A549 (cell line): ENCODE measurements at regions not wholly inside any gene's neighbourhood (a gene's known extent, or its start where the extent isn't known, plus 50 kb on each side); places are given as distances from the start of the nearest gene placed in this dataset.

Experiments used
- ATAC-seq, 2 experiments: fragments of 200-7000 bp in 1 of 2; fragments of >200 bp in 1 of 2; cut with Nextera tagmentation in 1 of 2; cut with Tn5 transposase in 1 of 2; 3 replicates each; pipeline versions ENCODE4 v1.8.0 to v1.9.1; 2018 to 2020; ENCODE audit warnings: mild to moderate bottlenecking in 1 of 2, moderate library complexity in 1 of 2
- CTCF ChIA-PET: fragments of 300-600 bp; sonication (Branson Sonifier 250); formaldehyde crosslinking; extraction: SDS; loops from one replicate; lab custom pipeline; 2021; ENCODE audit warnings: antibody characterized with exemption, inconsistent platforms; lab: Yijun Ruan, JAX
- POLR2A ChIA-PET: fragments of 350-600 bp; formaldehyde crosslinking; extraction: SDS; loops from one replicate; lab custom pipeline; 2021; ENCODE audit warnings: antibody characterized with exemption, inconsistent platforms; lab: Yijun Ruan, JAX
- DNase-seq, 2 experiments: peaks; one replicate each; pipeline versions ENCODE4 v3.0.0 to v3.0.0-alpha.2; 2011 to 2016; ENCODE audit warnings: low read depth in 1 of 2, low spot score in 1 of 2
- FAIRE-seq: peaks from 2 replicates; lab custom pipeline; 2011; peaks lifted over from hg19 to GRCh38; lab: Jason Lieb, UNC
- H3K27ac ChIP-seq, 2 experiments: fragments of >200 bp; sonication (Bioruptor Twin); formaldehyde crosslinking; 3 replicates each; pipeline ENCODE4 v1.5.1; 2016 to 2017
- H3K4me1 ChIP-seq: fragments of >200 bp; sonication (Bioruptor Twin); formaldehyde crosslinking; 3 replicates; pipeline ENCODE4 v1.6.1; 2016
- H3K4me2 ChIP-seq: fragments of >200 bp; sonication (Bioruptor Twin); formaldehyde crosslinking; 3 replicates; pipeline ENCODE4 v1.6.1; 2016
- H3K4me3 ChIP-seq: fragments of >200 bp; sonication (Bioruptor Twin); formaldehyde crosslinking; 3 replicates; pipeline ENCODE4 v1.5.1; 2016
- H3K9me3 ChIP-seq: fragments of >200 bp; sonication (Bioruptor Twin); formaldehyde crosslinking; 3 replicates; pipeline ENCODE4 v1.6.1; 2016
- CBX2 ChIP-seq: fragments of 200-600 bp; sonication (generic); IDR thresholded peaks from 2 replicates; pipeline ENCODE4 v1.6.1; 2016; ENCODE audit warnings: low read depth, mild to moderate bottlenecking, borderline replicate concordance
- CEBPB ChIP-seq, 2 experiments: fragments of >200 bp in 1 of 2; sonication (Bioruptor Twin) in 1 of 2; formaldehyde crosslinking in 1 of 2; IDR thresholded peaks; 2 replicates each; pipeline ENCODE4 v1.6.1; 2012 to 2016
- CHD4 ChIP-seq: fragments of 200-600 bp; sonication (generic); IDR thresholded peaks from 2 replicates; pipeline ENCODE4 v1.6.1; 2016; ENCODE audit warnings: antibody characterized with exemption, mild to moderate bottlenecking, borderline replicate concordance
- EHF ChIP-seq: fragments of 250-450 bp; sonication (Bioruptor Pico); IDR thresholded peaks from 2 replicates; pipeline ENCODE4 v1.5.0; 2020; ENCODE audit warnings: mild to moderate bottlenecking
- EP300 ChIP-seq, 2 experiments: fragments of >200 bp; sonication (Bioruptor Twin); formaldehyde crosslinking; IDR thresholded peaks; 2 replicates in 1 of 2; 3 replicates in 1 of 2; pipeline ENCODE4 v1.6.1; 2016 to 2017
- FOXS1 ChIP-seq: fragments of 250-450 bp; sonication (Bioruptor Pico); IDR thresholded peaks from 2 replicates; pipeline ENCODE4 v1.5.0; 2020; ENCODE audit warnings: mild to moderate bottlenecking, moderate library complexity
- HOXB13 ChIP-seq: fragments of 250-450 bp; sonication (Bioruptor Pico); IDR thresholded peaks from 2 replicates; pipeline ENCODE4 v1.5.0; 2020; ENCODE audit warnings: low read depth, mild to moderate bottlenecking, moderate library complexity
- MAZ ChIP-seq: fragments of 150-350 bp; IDR thresholded peaks from 2 replicates; pipeline ENCODE4 v1.6.1; 2014; ENCODE audit warnings: antibody characterized with exemption, low read depth, low read length, borderline replicate concordance
- MYC ChIP-seq: IDR thresholded peaks from 2 replicates; pipeline ENCODE4 v1.6.1; 2012; ENCODE audit warnings: mild to moderate bottlenecking, inconsistent platforms, low read length, improper control_type of control experiment, borderline replicate concordance
- NR3C1 ChIP-seq: fragments of >200 bp; sonication (Bioruptor Twin); formaldehyde crosslinking; IDR thresholded peaks from 3 replicates; pipeline ENCODE4 v1.6.1; 2017
- RAD21 ChIP-seq, 2 experiments: fragments of >200 bp in 1 of 2; sonication (Bioruptor Twin) in 1 of 2; formaldehyde crosslinking in 1 of 2; IDR thresholded peaks in 1 of 2; conservative IDR thresholded peaks in 1 of 2; 2 replicates in 1 of 2; 3 replicates in 1 of 2; pipeline ENCODE4 v1.6.1; 2012 to 2018; ENCODE audit warnings: inconsistent platforms in 1 of 2
- RNF2 ChIP-seq: fragments of 200-600 bp; sonication (generic); IDR thresholded peaks from 2 replicates; pipeline ENCODE4 v1.6.1; 2016; ENCODE audit warnings: low read depth, mild to moderate bottlenecking, antibody characterized with exemption, moderate library complexity, borderline replicate concordance
- SREBF2 ChIP-seq: fragments of 450-650 bp; IDR thresholded peaks from 2 replicates; pipeline ENCODE4 v1.6.1; 2014; ENCODE audit warnings: mild to moderate bottlenecking, moderate library complexity
- TFCP2L1 ChIP-seq: fragments of 250-450 bp; sonication (Bioruptor Pico); IDR thresholded peaks from 2 replicates; pipeline ENCODE4 v1.5.0; 2021; ENCODE audit warnings: mild to moderate bottlenecking
- TP53 ChIP-seq: fragments of 250-450 bp; sonication (Bioruptor Pico); IDR thresholded peaks from 2 replicates; pipeline ENCODE4 v1.5.0; 2021; ENCODE audit warnings: mild to moderate bottlenecking, moderate library complexity
- ZC3H11A ChIP-seq: fragments of 450-650 bp; IDR thresholded peaks from 2 replicates; pipeline ENCODE4 v1.6.1; 2014; ENCODE audit warnings: antibody characterized with exemption, mild to moderate bottlenecking
- ZFP36 ChIP-seq: fragments of 450-650 bp; IDR thresholded peaks from 2 replicates; pipeline ENCODE4 v1.6.1; 2014; ENCODE audit warnings: borderline replicate concordance; ENCODE audit not compliant: partially characterized antibody
- ZSCAN20 ChIP-seq: fragments of 250-450 bp; sonication (Bioruptor Pico); IDR thresholded peaks from 2 replicates; pipeline ENCODE4 v1.8.0; 2022; ENCODE audit warnings: mild to moderate bottlenecking, moderate library complexity
- TF ChIP-seq, protein P1 (sequence below): fragments of >200 bp; sonication (Bioruptor Twin); formaldehyde crosslinking; IDR thresholded peaks from 3 replicates; pipeline ENCODE4 v1.6.1; 2016
- TF ChIP-seq, protein P2 (sequence below): fragments of >200 bp; sonication (Bioruptor Twin); formaldehyde crosslinking; IDR thresholded peaks from 3 replicates; pipeline ENCODE4 v1.5.1; 2016
- TF ChIP-seq, protein P3 (sequence below): IDR thresholded peaks from 2 replicates; pipeline ENCODE4 v1.6.1; 2012
- TF ChIP-seq, protein P4 (sequence below): fragments of 450-650 bp; IDR thresholded peaks from 2 replicates; pipeline ENCODE4 v1.6.1; 2014; ENCODE audit warnings: antibody characterized with exemption
- TF ChIP-seq, protein P5 (sequence below): fragments of 200-600 bp; sonication (generic); IDR thresholded peaks from 2 replicates; pipeline ENCODE4 v1.6.1; 2016; ENCODE audit warnings: antibody characterized with exemption, mild to moderate bottlenecking, moderate library complexity

DNA sequence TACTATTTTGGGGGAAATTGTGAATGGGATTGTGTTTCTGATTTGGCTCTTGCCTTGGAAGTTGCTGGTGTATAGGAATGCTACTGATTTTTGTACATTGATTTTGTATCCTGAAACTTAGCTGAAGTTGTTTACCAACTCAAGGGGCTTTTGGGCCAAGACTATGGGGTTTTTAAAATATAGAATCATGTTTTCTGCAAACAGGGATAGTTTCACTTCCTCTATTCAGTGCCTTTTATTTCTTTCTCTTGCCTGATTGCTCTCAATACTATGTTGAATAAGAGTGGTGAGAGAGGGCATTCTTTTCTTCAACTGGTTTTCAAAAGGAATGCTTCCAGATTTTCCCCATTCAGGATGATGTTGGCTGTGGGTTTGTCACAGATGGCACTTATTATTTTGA, 1383.8 kb upstream of the ACVR2A start:
- CTCF ChIA-PET: interaction anchor here (1.0 kb wide), 1 partner anchor 38 kb away, joined by 4 read pairs; no protein-coding TSS in a partner anchor

DNA sequence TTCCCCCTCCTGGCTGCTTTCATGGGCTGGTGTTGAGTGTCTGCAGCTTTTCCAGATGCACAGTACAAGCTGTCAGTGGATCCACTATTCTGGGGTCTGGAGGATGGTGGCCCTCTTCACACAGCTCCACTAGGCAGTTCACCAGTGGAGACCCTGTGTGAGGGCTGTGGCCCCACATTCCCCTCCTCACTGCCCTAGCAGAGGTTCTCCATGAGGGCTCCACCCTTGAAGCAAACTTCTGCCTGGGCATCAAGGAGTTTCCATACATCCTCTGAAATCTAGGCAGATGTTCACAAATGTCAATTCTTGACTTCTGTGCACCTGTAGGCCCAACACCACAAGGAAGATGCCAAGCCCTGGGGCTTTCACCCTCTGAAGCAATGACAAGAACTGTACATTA, 1386.2 kb upstream of the ACVR2A start:
- Histone ChIP-seq H3K4me1 (no peaks in the 10 kb centered on the region), H3K9me3 (no peaks in the 10 kb centered on the region), H3K4me3 (no peak overlapping the region), H3K4me2 (no peak overlapping the region)
- DNase-seq: no peak
- no peak for ATAC-seq
- no peak for FAIRE-seq
- POLR2A ChIA-PET: no interaction called here
- CTCF ChIA-PET: no interaction called here
- TF ChIP-seq ZFP36: no peak
- TF ChIP-seq ZC3H11A: no peak
- TF ChIP-seq, protein P1, sequence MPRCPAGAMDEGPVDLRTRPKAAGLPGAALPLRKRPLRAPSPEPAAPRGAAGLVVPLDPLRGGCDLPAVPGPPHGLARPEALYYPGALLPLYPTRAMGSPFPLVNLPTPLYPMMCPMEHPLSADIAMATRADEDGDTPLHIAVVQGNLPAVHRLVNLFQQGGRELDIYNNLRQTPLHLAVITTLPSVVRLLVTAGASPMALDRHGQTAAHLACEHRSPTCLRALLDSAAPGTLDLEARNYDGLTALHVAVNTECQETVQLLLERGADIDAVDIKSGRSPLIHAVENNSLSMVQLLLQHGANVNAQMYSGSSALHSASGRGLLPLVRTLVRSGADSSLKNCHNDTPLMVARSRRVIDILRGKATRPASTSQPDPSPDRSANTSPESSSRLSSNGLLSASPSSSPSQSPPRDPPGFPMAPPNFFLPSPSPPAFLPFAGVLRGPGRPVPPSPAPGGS: no peak
- TF ChIP-seq CEBPB (IDR thresholded peaks at IDR 0.05): no peak
- no peak for TF ChIP-seq SREBF2
- TF ChIP-seq CHD4: no peak
- no peak for TF ChIP-seq MYC
- no peak for TF ChIP-seq NR3C1
- no peak for TF ChIP-seq RNF2
- TF ChIP-seq, protein P2, sequence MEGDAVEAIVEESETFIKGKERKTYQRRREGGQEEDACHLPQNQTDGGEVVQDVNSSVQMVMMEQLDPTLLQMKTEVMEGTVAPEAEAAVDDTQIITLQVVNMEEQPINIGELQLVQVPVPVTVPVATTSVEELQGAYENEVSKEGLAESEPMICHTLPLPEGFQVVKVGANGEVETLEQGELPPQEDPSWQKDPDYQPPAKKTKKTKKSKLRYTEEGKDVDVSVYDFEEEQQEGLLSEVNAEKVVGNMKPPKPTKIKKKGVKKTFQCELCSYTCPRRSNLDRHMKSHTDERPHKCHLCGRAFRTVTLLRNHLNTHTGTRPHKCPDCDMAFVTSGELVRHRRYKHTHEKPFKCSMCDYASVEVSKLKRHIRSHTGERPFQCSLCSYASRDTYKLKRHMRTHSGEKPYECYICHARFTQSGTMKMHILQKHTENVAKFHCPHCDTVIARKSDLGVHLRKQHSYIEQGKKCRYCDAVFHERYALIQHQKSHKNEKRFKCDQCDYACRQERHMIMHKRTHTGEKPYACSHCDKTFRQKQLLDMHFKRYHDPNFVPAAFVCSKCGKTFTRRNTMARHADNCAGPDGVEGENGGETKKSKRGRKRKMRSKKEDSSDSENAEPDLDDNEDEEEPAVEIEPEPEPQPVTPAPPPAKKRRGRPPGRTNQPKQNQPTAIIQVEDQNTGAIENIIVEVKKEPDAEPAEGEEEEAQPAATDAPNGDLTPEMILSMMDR: no peak
- no peak for TF ChIP-seq CBX2
- TF ChIP-seq, all 56 proteins: peak for 0
- H3K27ac ChIP-seq: no peak overlapping the region

More for the DNA sequence above, 1383.8 kb upstream of the ACVR2A start:
- no peak for DNase-seq
- TF ChIP-seq HOXB13 (CRISPR knock-in tag) (no peak), ZSCAN20 (CRISPR knock-in tag) (no peak), RAD21 (conservative IDR thresholded peaks at IDR 0.05 in 1 of 2, IDR thresholded peaks at IDR 0.05 in 1 of 2) (no peak), ZC3H11A (no peak), TFCP2L1 (CRISPR knock-in tag) (no peak), TP53 (CRISPR knock-in tag) (no peak), CBX2 (no peak), SREBF2 (no peak), EP300 (IDR thresholded peaks at IDR 0.05) (no peak), EHF (no peak), FOXS1 (CRISPR knock-in tag) (no peak), ZFP36 (no peak), MAZ (no peak), MYC (no peak)
- TF ChIP-seq, protein P1: no peak
- TF ChIP-seq, protein P3, sequence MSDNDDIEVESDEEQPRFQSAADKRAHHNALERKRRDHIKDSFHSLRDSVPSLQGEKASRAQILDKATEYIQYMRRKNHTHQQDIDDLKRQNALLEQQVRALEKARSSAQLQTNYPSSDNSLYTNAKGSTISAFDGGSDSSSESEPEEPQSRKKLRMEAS: no peak
- TF ChIP-seq, protein P4, sequence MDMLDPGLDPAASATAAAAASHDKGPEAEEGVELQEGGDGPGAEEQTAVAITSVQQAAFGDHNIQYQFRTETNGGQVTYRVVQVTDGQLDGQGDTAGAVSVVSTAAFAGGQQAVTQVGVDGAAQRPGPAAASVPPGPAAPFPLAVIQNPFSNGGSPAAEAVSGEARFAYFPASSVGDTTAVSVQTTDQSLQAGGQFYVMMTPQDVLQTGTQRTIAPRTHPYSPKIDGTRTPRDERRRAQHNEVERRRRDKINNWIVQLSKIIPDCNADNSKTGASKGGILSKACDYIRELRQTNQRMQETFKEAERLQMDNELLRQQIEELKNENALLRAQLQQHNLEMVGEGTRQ: no peak
- TF ChIP-seq, protein P5, sequence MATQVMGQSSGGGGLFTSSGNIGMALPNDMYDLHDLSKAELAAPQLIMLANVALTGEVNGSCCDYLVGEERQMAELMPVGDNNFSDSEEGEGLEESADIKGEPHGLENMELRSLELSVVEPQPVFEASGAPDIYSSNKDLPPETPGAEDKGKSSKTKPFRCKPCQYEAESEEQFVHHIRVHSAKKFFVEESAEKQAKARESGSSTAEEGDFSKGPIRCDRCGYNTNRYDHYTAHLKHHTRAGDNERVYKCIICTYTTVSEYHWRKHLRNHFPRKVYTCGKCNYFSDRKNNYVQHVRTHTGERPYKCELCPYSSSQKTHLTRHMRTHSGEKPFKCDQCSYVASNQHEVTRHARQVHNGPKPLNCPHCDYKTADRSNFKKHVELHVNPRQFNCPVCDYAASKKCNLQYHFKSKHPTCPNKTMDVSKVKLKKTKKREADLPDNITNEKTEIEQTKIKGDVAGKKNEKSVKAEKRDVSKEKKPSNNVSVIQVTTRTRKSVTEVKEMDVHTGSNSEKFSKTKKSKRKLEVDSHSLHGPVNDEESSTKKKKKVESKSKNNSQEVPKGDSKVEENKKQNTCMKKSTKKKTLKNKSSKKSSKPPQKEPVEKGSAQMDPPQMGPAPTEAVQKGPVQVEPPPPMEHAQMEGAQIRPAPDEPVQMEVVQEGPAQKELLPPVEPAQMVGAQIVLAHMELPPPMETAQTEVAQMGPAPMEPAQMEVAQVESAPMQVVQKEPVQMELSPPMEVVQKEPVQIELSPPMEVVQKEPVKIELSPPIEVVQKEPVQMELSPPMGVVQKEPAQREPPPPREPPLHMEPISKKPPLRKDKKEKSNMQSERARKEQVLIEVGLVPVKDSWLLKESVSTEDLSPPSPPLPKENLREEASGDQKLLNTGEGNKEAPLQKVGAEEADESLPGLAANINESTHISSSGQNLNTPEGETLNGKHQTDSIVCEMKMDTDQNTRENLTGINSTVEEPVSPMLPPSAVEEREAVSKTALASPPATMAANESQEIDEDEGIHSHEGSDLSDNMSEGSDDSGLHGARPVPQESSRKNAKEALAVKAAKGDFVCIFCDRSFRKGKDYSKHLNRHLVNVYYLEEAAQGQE: no peak
- TF ChIP-seq, all 56 proteins: peak for 0
- POLR2A ChIA-PET: interaction anchor here (0.6 kb wide), 1 partner anchor 45 kb away, joined by 3 read pairs; no protein-coding TSS in a partner anchor
- FAIRE-seq (no peak), ATAC-seq (no peak)
- Histone ChIP-seq H3K4me2 (no peak overlapping the region), H3K4me1 (no peaks in the 10 kb centered on the region), H3K4me3 (no peak overlapping the region), H3K27ac (no peak overlapping the region), H3K9me3 (no peaks in the 10 kb centered on the region)
